ENCODE measurements at regions not wholly inside any gene's neighbourhood (a gene's known extent, or its start where the extent isn't known, plus 50 kb on each side); places are given as distances from the start of the nearest gene placed in this dataset.

DNA sequence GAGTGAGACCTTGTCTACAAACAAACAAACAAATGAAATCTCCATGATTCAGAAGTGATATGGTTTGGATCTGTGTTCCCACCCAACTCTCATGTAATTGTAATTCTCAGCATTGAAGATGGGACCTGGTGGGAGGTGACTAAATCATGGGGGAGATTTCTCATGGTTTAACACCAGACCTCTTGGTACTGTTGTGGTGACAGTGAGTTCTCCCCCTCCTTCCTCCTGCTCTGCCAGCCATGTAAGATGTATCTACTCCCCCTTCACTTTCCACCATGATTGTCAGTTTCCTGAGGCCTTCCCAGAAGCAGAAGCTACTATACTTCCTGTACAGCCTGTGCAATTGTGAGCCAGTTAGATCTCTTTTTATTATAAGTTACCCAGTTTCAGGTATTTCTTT, 438.4 kb upstream of the THBS1 start:
- Histone ChIP-seq H3K4me3 (ENCODE audit: insufficient read depth, low read depth, low read length) (no peak overlapping the region), H3K9me3 (ENCODE audit: insufficient read depth, low read depth, low read length) (no peaks in the 10 kb centered on the region), H4K20me1 (ENCODE audit: insufficient read depth, low read length) (no peaks in the 10 kb centered on the region), H3K9ac (ENCODE audit: low read length) (no peak overlapping the region), H3K79me2 (ENCODE audit: insufficient read depth, low read length) (no peaks in the 10 kb centered on the region), H3K27me3 (ENCODE audit: insufficient read depth, low read length) (no peaks in the 10 kb centered on the region), H3K4me1 (ENCODE audit: insufficient read depth, low read length) (peaks cover 26% of the 10 kb centered on the region), H3K36me3 (ENCODE audit: insufficient read depth, low read length) (no peaks in the 10 kb centered on the region), H3K4me2 (ENCODE audit: low read length) (no peak overlapping the region), H3K27ac (ENCODE audit: low read depth, low read length) (no peak overlapping the region), H2AFZ (ENCODE audit: low read depth, low read length) (no peak overlapping the region)
- FAIRE-seq: no peak
- Mint-ChIP-seq H3K36me3 (ENCODE audit: low read depth, unreplicated experiment) (no peaks in the 10 kb centered on the region), H3K27ac (ENCODE audit: unreplicated experiment) (no peak overlapping the region), H3K27me3 (ENCODE audit: low read depth, unreplicated experiment) (no peaks in the 10 kb centered on the region), H3K9me3 (ENCODE audit: unreplicated experiment) (no peaks in the 10 kb centered on the region), H3K4me1 (ENCODE audit: low read depth, unreplicated experiment) (peaks cover 50% of the 10 kb centered on the region), H3K4me3 (ENCODE audit: unreplicated experiment) (no peak overlapping the region)
- no peak for DNase-seq (ENCODE audit: low read depth)
- TF ChIP-seq CTCF (IDR thresholded peaks at IDR 0.05; ENCODE audit: insufficient read depth, low read depth, low read length) (no peak), EZH2 (IDR thresholded peaks at IDR 0.05; ENCODE audit: insufficient read depth, low read length) (no peak)

GRCh38 chr15:39143479-39143878, 437.4 kb upstream of the THBS1 start:
- H3K4me3 ChIP-seq (ENCODE audit: insufficient read depth, low read depth, low read length): no peak overlapping the region
- Mint-ChIP-seq H3K4me1 (ENCODE audit: low read depth, unreplicated experiment) (peaks cover 49% of the 10 kb centered on the region), H3K4me3 (ENCODE audit: unreplicated experiment) (no peak overlapping the region), H3K27me3 (ENCODE audit: low read depth, unreplicated experiment) (no peaks in the 10 kb centered on the region), H3K36me3 (ENCODE audit: low read depth, unreplicated experiment) (no peaks in the 10 kb centered on the region), H3K9me3 (ENCODE audit: unreplicated experiment) (no peaks in the 10 kb centered on the region), H3K27ac (ENCODE audit: unreplicated experiment) (no peak overlapping the region)
- FAIRE-seq (no peak), DNase-seq (ENCODE audit: low read depth) (no peak)
- peaks cover 26% of the 10 kb centered on the region for H3K4me1 ChIP-seq (ENCODE audit: insufficient read depth, low read length)
- no peaks in the 10 kb centered on the region for H3K9me3 ChIP-seq (ENCODE audit: insufficient read depth, low read depth, low read length)
- H3K4me2 ChIP-seq (ENCODE audit: low read length): no peak overlapping the region
- H3K27ac ChIP-seq (ENCODE audit: low read depth, low read length): no peak overlapping the region
- no peaks in the 10 kb centered on the region for H3K36me3 ChIP-seq (ENCODE audit: insufficient read depth, low read length)
- no peak overlapping the region for H3K9ac ChIP-seq (ENCODE audit: low read length)
- no peaks in the 10 kb centered on the region for H3K79me2 ChIP-seq (ENCODE audit: insufficient read depth, low read length)
- no peaks in the 10 kb centered on the region for H3K27me3 ChIP-seq (ENCODE audit: insufficient read depth, low read length)
- H2AFZ ChIP-seq (ENCODE audit: low read depth, low read length): no peak overlapping the region
- TF ChIP-seq CTCF (IDR thresholded peaks at IDR 0.05; ENCODE audit: insufficient read depth, low read depth, low read length): no peak
- no peak for TF ChIP-seq EZH2 (IDR thresholded peaks at IDR 0.05; ENCODE audit: insufficient read depth, low read length)
- H4K20me1 ChIP-seq (ENCODE audit: insufficient read depth, low read length): no peaks in the 10 kb centered on the region

DNA sequence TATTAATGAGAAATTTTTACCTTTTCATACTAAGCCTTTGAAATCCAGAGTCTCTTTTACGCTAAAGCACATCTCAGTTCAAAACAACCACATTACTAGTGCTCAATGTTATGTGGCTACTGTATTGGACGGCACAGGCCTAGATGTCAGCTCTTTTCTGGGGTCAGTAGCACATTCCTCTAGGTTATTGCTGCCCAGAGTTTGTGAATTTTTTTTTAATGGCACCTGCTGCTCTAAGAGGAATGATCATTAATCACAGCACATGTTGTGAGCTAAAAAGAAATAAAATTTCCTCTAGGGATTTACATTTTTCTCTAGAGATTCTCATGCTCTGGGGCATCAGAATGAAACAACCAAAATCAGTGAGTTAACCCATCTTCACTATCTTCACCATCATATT, 436.8 kb upstream of the THBS1 start:
- H3K27me3 Mint-ChIP-seq (ENCODE audit: low read depth, unreplicated experiment): no peaks in the 10 kb centered on the region
- H3K9me3 ChIP-seq (ENCODE audit: insufficient read depth, low read depth, low read length): no peaks in the 10 kb centered on the region
- no peak for FAIRE-seq
- H3K27me3 ChIP-seq (ENCODE audit: insufficient read depth, low read length): no peaks in the 10 kb centered on the region
- H3K4me1 Mint-ChIP-seq (ENCODE audit: low read depth, unreplicated experiment): peaks cover 45% of the 10 kb centered on the region
- no peak overlapping the region for H2AFZ ChIP-seq (ENCODE audit: low read depth, low read length)
- no peak overlapping the region for H3K27ac ChIP-seq (ENCODE audit: low read depth, low read length)
- TF ChIP-seq CTCF (IDR thresholded peaks at IDR 0.05; ENCODE audit: insufficient read depth, low read depth, low read length) (no peak), EZH2 (IDR thresholded peaks at IDR 0.05; ENCODE audit: insufficient read depth, low read length) (no peak)
- H3K9me3 Mint-ChIP-seq (ENCODE audit: unreplicated experiment): no peaks in the 10 kb centered on the region
- no peak overlapping the region for H3K4me3 Mint-ChIP-seq (ENCODE audit: unreplicated experiment)
- no peak for DNase-seq (ENCODE audit: low read depth)
- no peaks in the 10 kb centered on the region for H3K79me2 ChIP-seq (ENCODE audit: insufficient read depth, low read length)
- H3K27ac Mint-ChIP-seq (ENCODE audit: unreplicated experiment): no peak overlapping the region
- no peaks in the 10 kb centered on the region for H3K36me3 Mint-ChIP-seq (ENCODE audit: low read depth, unreplicated experiment)
- no peaks in the 10 kb centered on the region for H3K36me3 ChIP-seq (ENCODE audit: insufficient read depth, low read length)
- H4K20me1 ChIP-seq (ENCODE audit: insufficient read depth, low read length): no peaks in the 10 kb centered on the region
- H3K4me3 ChIP-seq (ENCODE audit: insufficient read depth, low read depth, low read length): no peak overlapping the region
- H3K4me2 ChIP-seq (ENCODE audit: low read length): no peak overlapping the region
- no peak overlapping the region for H3K9ac ChIP-seq (ENCODE audit: low read length)
- peaks cover 26% of the 10 kb centered on the region for H3K4me1 ChIP-seq (ENCODE audit: insufficient read depth, low read length)
